PC-9 (cell line): ENCODE measurements at regions not wholly inside any gene's neighbourhood (a gene's known extent, or its start where the extent isn't known, plus 50 kb on each side); places are given as distances from the start of the nearest gene placed in this dataset.
"Not testable (repeated sequence)": the region's sequence is repeated elsewhere in the genome, so short reads cannot be mapped to it uniquely, and the experiment has no call there.

ENCODE experiments used
- BruUV-seq: library from RNA; stranded (reverse); fragments of 400-500 nt; replicated peaks from 2 replicates; lab custom pipeline; 2021; lab: Mats Ljungman, UMichigan
- CTCF ChIA-PET: fragments of 300-600 bp; sonication (Branson Sonifier 250); formaldehyde crosslinking; loops from one replicate; lab custom pipeline; 2022; ENCODE audit warnings: antibody characterized with exemption; lab: Charles Lee
- POLR2A ChIA-PET: fragments of 300-600 bp; sonication (Branson Sonifier 250); formaldehyde crosslinking; loops from one replicate; lab custom pipeline; 2022; ENCODE audit warnings: antibody characterized with exemption; ENCODE audit not compliant: unreplicated experiment; lab: Charles Lee
- DNase-seq, 2 experiments: peaks; one replicate each; pipeline versions ENCODE4 v3.0.0 to v3.0.0-alpha.2; 2015 to 2022; ENCODE audit warnings: mixed read lengths in 1 of 2
- H2AFZ ChIP-seq: fragments of 200-600 bp; sonication (generic); 2 replicates; pipeline ENCODE4 v1.8.1; 2017; ENCODE audit warnings: antibody characterized with exemption
- H3F3A ChIP-seq: fragments of 200-600 bp; sonication (generic); 2 replicates; pipeline ENCODE4 v1.8.1; 2017; ENCODE audit warnings: antibody characterized with exemption, mild to moderate bottlenecking, low read depth; ENCODE audit not compliant: insufficient read depth
- H3K27ac ChIP-seq: fragments of 200-600 bp; sonication (generic); 2 replicates; pipeline ENCODE4 v1.6.1; 2016; ENCODE audit warnings: mixed run types
- H3K27me3 ChIP-seq: fragments of 200-600 bp; sonication (generic); 2 replicates; pipeline ENCODE4 v1.6.1; 2016; ENCODE audit warnings: low read depth, mixed run types; ENCODE audit not compliant: insufficient read depth
- H3K36me3 ChIP-seq: fragments of 200-600 bp; sonication (generic); 2 replicates; pipeline ENCODE4 v1.6.1; 2016; ENCODE audit warnings: low read depth, mixed run types
- H3K4me1 ChIP-seq: fragments of 200-600 bp; sonication (generic); replicated peaks from 2 replicates; pipeline ENCODE4 v1.6.1; 2016; ENCODE audit warnings: mixed run types; ENCODE audit not compliant: insufficient read depth
- H3K4me2 ChIP-seq: fragments of 200-600 bp; sonication (generic); 2 replicates; pipeline ENCODE4 v1.6.1; 2017; ENCODE audit warnings: mixed run types
- H3K4me3 ChIP-seq: fragments of 200-600 bp; sonication (generic); 2 replicates; pipeline ENCODE4 v1.6.1; 2016; ENCODE audit warnings: mixed run types
- H3K79me2 ChIP-seq: fragments of 200-600 bp; sonication (generic); 2 replicates; pipeline ENCODE4 v1.6.1; 2017; ENCODE audit warnings: low read depth, mixed run types
- H3K9me2 ChIP-seq: fragments of 200-600 bp; sonication (generic); 2 replicates; pipeline ENCODE4 v1.8.1; 2017; ENCODE audit warnings: mild to moderate bottlenecking; ENCODE audit not compliant: insufficient read depth
- H3K9me3 ChIP-seq: fragments of 200-600 bp; sonication (generic); 2 replicates; pipeline ENCODE4 v1.8.1; 2016; ENCODE audit warnings: low read depth; ENCODE audit not compliant: insufficient read depth
- H4K20me1 ChIP-seq: fragments of 200-600 bp; sonication (generic); 2 replicates; pipeline ENCODE4 v1.8.1; 2017; ENCODE audit not compliant: insufficient read depth
- EZH2 ChIP-seq: fragments of 200-600 bp; sonication (generic); IDR thresholded peaks from 2 replicates; pipeline ENCODE4 v1.8.0; 2017; ENCODE audit warnings: antibody characterized with exemption, low read depth
- intact Hi-C: fragments of 100-400 bp; cut with micrococcal nuclease; formaldehyde crosslinking; loops from one replicate; pipeline ENCODE4 v1.10.0; 2022; ENCODE audit not compliant: unreplicated experiment
- TF ChIP-seq, protein P1 (sequence below): fragments of 200-600 bp; sonication (generic); conservative IDR thresholded peaks from 2 replicates; pipeline ENCODE4 v1.6.1; 2017; ENCODE audit warnings: mixed run types, antibody characterized with exemption, mild to moderate bottlenecking, moderate library complexity

DNA sequence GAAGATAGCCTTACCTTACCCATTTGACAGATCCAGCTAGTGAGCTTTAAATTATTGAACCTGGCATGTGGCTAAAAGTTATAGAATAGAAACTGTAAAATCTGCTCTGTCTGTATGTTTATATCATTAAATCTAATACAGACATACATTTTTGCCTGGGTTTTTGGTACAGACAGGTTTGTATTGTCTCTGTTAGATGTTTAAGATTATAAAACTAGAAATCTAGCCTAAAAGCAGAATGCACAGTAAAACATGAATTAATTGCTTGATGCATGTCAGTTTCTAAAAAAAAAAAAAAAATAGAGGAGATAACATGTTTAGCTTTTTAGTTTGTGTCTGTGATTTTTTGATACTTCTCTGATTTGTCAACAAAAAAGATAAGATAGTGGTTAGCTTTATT, 477.6 kb upstream of the LRRC7 start:
- Histone ChIP-seq H3K9me3 (no peaks in the 10 kb centered on the region), H3K79me2 (no peaks in the 10 kb centered on the region), H3K9me2 (no peaks in the 10 kb centered on the region), H3K27me3 (no peaks in the 10 kb centered on the region), H3K4me1 (no peaks in the 10 kb centered on the region), H3K4me2 (no peak overlapping the region), H3K27ac (no peak overlapping the region), H3K4me3 (no peak overlapping the region), H3K36me3 (no peaks in the 10 kb centered on the region), H2AFZ (no peak overlapping the region), H3F3A (no peaks in the 10 kb centered on the region), H4K20me1 (no peaks in the 10 kb centered on the region)
- intact Hi-C loops = no loop called here
- ChIA-PET CTCF (no interaction called here), POLR2A (no interaction called here)
- no peak for DNase-seq
- TF ChIP-seq, protein P1, sequence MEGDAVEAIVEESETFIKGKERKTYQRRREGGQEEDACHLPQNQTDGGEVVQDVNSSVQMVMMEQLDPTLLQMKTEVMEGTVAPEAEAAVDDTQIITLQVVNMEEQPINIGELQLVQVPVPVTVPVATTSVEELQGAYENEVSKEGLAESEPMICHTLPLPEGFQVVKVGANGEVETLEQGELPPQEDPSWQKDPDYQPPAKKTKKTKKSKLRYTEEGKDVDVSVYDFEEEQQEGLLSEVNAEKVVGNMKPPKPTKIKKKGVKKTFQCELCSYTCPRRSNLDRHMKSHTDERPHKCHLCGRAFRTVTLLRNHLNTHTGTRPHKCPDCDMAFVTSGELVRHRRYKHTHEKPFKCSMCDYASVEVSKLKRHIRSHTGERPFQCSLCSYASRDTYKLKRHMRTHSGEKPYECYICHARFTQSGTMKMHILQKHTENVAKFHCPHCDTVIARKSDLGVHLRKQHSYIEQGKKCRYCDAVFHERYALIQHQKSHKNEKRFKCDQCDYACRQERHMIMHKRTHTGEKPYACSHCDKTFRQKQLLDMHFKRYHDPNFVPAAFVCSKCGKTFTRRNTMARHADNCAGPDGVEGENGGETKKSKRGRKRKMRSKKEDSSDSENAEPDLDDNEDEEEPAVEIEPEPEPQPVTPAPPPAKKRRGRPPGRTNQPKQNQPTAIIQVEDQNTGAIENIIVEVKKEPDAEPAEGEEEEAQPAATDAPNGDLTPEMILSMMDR = no peak
- no peak for TF ChIP-seq EZH2
- BruUV-seq = no TSS peak

DNA sequence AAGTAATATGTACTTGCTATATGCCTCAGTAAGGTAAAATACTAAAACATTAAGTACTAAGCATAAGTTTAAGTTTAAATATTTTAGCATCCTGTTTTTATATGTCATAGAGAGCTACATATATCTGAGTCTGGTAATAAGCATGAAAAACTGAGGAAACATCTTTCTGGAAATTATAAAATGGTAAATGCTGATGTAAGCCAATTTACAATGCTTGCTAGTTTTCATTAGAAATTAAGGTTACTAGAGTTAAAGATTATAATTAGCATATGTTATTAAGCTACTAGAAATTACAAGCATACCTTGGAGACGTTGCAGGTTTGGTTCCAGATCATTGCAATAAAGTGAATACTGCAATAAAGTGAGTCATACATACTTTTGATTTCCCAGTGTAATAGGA, 477.0 kb upstream of the LRRC7 start:
- H3K36me3 ChIP-seq = no peaks in the 10 kb centered on the region
- no peaks in the 10 kb centered on the region for H3K79me2 ChIP-seq
- H3K4me1 ChIP-seq = no peaks in the 10 kb centered on the region
- intact Hi-C loops = no loop called here
- no TSS peak for BruUV-seq
- ChIA-PET POLR2A (no interaction called here), CTCF (no interaction called here)
- no peak overlapping the region for H3K4me2 ChIP-seq
- H3K9me3 ChIP-seq = no peaks in the 10 kb centered on the region
- no peaks in the 10 kb centered on the region for H3K9me2 ChIP-seq
- no peak for DNase-seq
- H4K20me1 ChIP-seq = no peaks in the 10 kb centered on the region
- TF ChIP-seq EZH2 = no peak
- TF ChIP-seq, protein P1 = no peak
- H3K27ac ChIP-seq = no peak overlapping the region
- H3K27me3 ChIP-seq = no peaks in the 10 kb centered on the region
- H3F3A ChIP-seq = no peaks in the 10 kb centered on the region
- H3K4me3 ChIP-seq = no peak overlapping the region
- H2AFZ ChIP-seq = no peak overlapping the region

DNA sequence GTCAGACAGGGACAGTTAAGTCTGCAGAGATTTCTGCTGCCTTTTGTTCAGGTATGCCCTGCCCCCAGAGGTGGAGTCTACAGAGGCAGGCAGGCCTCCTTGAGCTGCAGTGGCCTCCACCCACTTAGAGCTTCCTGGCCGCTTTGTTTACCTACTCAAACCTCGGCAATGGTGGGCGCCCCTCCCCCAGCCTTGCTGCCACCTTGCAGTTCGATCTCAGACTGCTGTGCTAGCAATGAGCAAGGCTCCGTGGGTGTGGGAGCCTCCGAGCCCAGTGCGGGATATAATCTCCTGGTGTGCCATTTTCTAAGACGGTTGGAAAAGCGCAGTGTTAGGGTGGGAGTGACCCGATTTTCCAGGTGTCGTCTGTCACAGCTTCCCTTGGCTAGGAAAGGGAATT, 465.7 kb upstream of the LRRC7 start:
- H3K4me1 ChIP-seq, H3K36me3 ChIP-seq, H4K20me1 ChIP-seq, H3K9me2 ChIP-seq, H3K4me2 ChIP-seq, CTCF ChIA-PET, H3K9me3 ChIP-seq, H3K27ac ChIP-seq, H3K79me2 ChIP-seq, H3F3A ChIP-seq, DNase-seq, intact Hi-C loops, POLR2A ChIA-PET, H2AFZ ChIP-seq, H3K4me3 ChIP-seq, BruUV-seq, H3K27me3 ChIP-seq: not testable (repeated sequence)

DNA sequence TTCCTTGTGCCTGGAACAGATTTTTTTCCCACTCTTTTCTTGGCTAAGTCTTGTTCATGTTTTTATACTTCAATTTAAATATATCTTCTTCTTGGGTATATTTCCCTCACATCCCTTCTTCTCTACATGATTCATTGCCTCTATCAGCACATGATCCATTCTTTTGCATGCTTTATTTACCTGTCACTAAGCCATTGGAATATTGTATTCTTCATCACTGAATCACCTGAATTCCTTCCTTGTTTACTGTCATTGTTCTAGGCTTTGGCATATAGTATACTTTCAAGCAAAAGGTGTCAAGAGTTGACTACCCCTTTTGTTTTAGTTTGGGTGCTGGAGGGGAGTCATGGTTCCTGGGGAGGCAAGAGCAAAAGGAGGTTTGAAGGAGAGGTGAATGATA, 464.5 kb upstream of the LRRC7 start:
- Histone ChIP-seq H4K20me1 (no peaks in the 10 kb centered on the region), H3K9me2 (no peaks in the 10 kb centered on the region), H3K4me3 (no peak overlapping the region), H3K36me3 (no peaks in the 10 kb centered on the region), H2AFZ (no peak overlapping the region), H3F3A (no peaks in the 10 kb centered on the region), H3K27me3 (no peaks in the 10 kb centered on the region), H3K4me1 (no peaks in the 10 kb centered on the region), H3K9me3 (no peaks in the 10 kb centered on the region), H3K4me2 (no peak overlapping the region), H3K27ac (no peak overlapping the region), H3K79me2 (no peaks in the 10 kb centered on the region)
- POLR2A ChIA-PET = interaction anchor here (0.6 kb wide), 1 partner anchor 665 kb away, joined by 5 read pairs; no protein-coding TSS in a partner anchor
- intact Hi-C loops = no loop called here
- no TSS peak for BruUV-seq
- CTCF ChIA-PET = no interaction called here
- DNase-seq = peak in 1 of 2 experiments; percentile 29
- TF ChIP-seq, protein P1 = no peak
- no peak for TF ChIP-seq EZH2
